BLaER1 treated with 17β-estradiol and CSF1 and Interleukin-3, amounts not matched to agents 10 nM and 100 nM (cell line): ENCODE measurements at regions not wholly inside any gene's neighbourhood (a gene's known extent, or its start where the extent isn't known, plus 50 kb on each side); places are given as distances from the start of the nearest gene placed in this dataset.
A peak's percentile ranks its signal among the peaks of the same experiment; 100 is the strongest.

Experiments
- H3K27ac ChIP-seq, 11 experiments: shearing (Covaris generic); formaldehyde crosslinking; 2 replicates each; pipeline ENCODE4 v1.8.1; 2022
- H3K27me3 ChIP-seq, 11 experiments: shearing (Covaris generic); formaldehyde crosslinking; 2 replicates each; pipeline ENCODE4 v1.8.1; 2022
- H3K36me3 ChIP-seq, 11 experiments: shearing (Covaris generic); formaldehyde crosslinking; 2 replicates each; pipeline ENCODE4 v1.8.1; 2022
- H3K4me1 ChIP-seq, 10 experiments: shearing (Covaris generic); formaldehyde crosslinking; 2 replicates each; pipeline ENCODE4 v1.8.1; 2022
- H3K4me2 ChIP-seq, 11 experiments: shearing (Covaris generic); formaldehyde crosslinking; 2 replicates each; pipeline ENCODE4 v1.8.1; 2022
- H3K4me3 ChIP-seq, 10 experiments: shearing (Covaris generic); formaldehyde crosslinking; 2 replicates each; pipeline ENCODE4 v1.8.1; 2022
- H3K9ac ChIP-seq, 11 experiments: shearing (Covaris generic); formaldehyde crosslinking; 2 replicates each; pipeline ENCODE4 v1.8.1; 2022
- H3K9me3 ChIP-seq, 11 experiments: shearing (Covaris generic); formaldehyde crosslinking; replicated peaks in 1 of 11; 2 replicates each; pipeline ENCODE4 v1.8.1; 2022
- H4K20me1 ChIP-seq, 11 experiments: shearing (Covaris generic); formaldehyde crosslinking; 2 replicates each; pipeline ENCODE4 v1.8.1; 2022
- Cebpa-rat ChIP-seq, 11 experiments: shearing (Covaris generic); IDR thresholded peaks; 2 replicates each; pipeline ENCODE4 v1.8.1; 2022

- H3K9me3 ChIP-seq, result peaks cover 0 to 15% (median 0%) of the 10 kb centered on the region in 11 experiments; a peak in 6 of 22 replicates
- peak overlapping the region in 3 of 11 experiments; percentile 14 to 45 (median 20); a peak in 3 of 22 replicates for H3K27ac ChIP-seq
- H4K20me1 ChIP-seq, result no peaks in the 10 kb centered on the region
- H3K4me1 ChIP-seq, result peaks cover 0 to 24% (median 12%) of the 10 kb centered on the region in 10 experiments; a peak in 11 of 20 replicates
- no peaks in the 10 kb centered on the region for H3K36me3 ChIP-seq
- no peak overlapping the region; a peak in 1 of 22 replicates for H3K9ac ChIP-seq
- H3K27me3 ChIP-seq, result peaks cover 0 to 92% (median 0%) of the 10 kb centered on the region in 11 experiments; a peak in 6 of 22 replicates
- no peak overlapping the region for H3K4me3 ChIP-seq
- TF ChIP-seq Cebpa-rat (IDR thresholded peaks at IDR 0.05), result peak in 2 of 11 experiments; percentile 43 to 56; a peak in 3 of 22 replicates
- peak overlapping the region in 7 of 11 experiments; percentile 20 to 58 (median 45); a peak in 13 of 22 replicates for H3K4me2 ChIP-seq
Observed at GRCh38 chr5:35313291-35313690, 83.0 kb upstream of the PRLR start.

GRCh38 chr5:35312267-35312666 lies 82.0 kb upstream of the PRLR start:
- no peak overlapping the region for H3K9ac ChIP-seq

GRCh38 chr5:35309365-35310130 lies 79.3 kb upstream of the PRLR start:
- no peak for TF ChIP-seq Cebpa-rat (IDR thresholded peaks at IDR 0.05)
- Histone ChIP-seq H3K9me3 (peaks cover 0 to 4% (median 0%) of the 10 kb centered on the region in 11 experiments; a peak in 2 of 22 replicates), H3K36me3 (no peaks in the 10 kb centered on the region), H3K9ac (no peak overlapping the region), H3K27ac (no peak overlapping the region), H3K4me1 (peaks cover 0 to 19% (median 8%) of the 10 kb centered on the region in 10 experiments; a peak in 11 of 20 replicates), H3K27me3 (peaks cover 0 to 88% (median 0%) of the 10 kb centered on the region in 11 experiments; a peak in 6 of 22 replicates), H3K4me2 (no peak overlapping the region), H4K20me1 (no peaks in the 10 kb centered on the region), H3K4me3 (no peak overlapping the region)

More at GRCh38 chr5:35312267-35312666, 82.0 kb upstream of the PRLR start:
- no peaks in the 10 kb centered on the region for H3K36me3 ChIP-seq
- H3K4me1 ChIP-seq, result peaks cover 0 to 19% (median 8%) of the 10 kb centered on the region in 10 experiments; a peak in 11 of 20 replicates
- no peak for TF ChIP-seq Cebpa-rat (IDR thresholded peaks at IDR 0.05)
- H3K4me3 ChIP-seq, result no peak overlapping the region
- peaks cover 0 to 5% (median 0%) of the 10 kb centered on the region in 11 experiments; a peak in 4 of 22 replicates for H3K9me3 ChIP-seq
- no peak overlapping the region for H3K27ac ChIP-seq
- H4K20me1 ChIP-seq, result no peaks in the 10 kb centered on the region
- H3K27me3 ChIP-seq, result peaks cover 0 to 92% (median 0%) of the 10 kb centered on the region in 11 experiments; a peak in 6 of 22 replicates
- H3K4me2 ChIP-seq, result no peak overlapping the region

- H3K4me2 ChIP-seq, result no peak overlapping the region
- TF ChIP-seq Cebpa-rat (IDR thresholded peaks at IDR 0.05), result no peak
- H3K9ac ChIP-seq, result no peak overlapping the region
- H3K36me3 ChIP-seq, result no peaks in the 10 kb centered on the region
- no peak overlapping the region for H3K4me3 ChIP-seq
- H3K4me1 ChIP-seq, result peaks cover 0 to 9% (median 5%) of the 10 kb centered on the region in 10 experiments; a peak in 11 of 20 replicates
- no peaks in the 10 kb centered on the region for H3K9me3 ChIP-seq
- H3K27ac ChIP-seq, result no peak overlapping the region
- H3K27me3 ChIP-seq, result peaks cover 0 to 83% (median 0%) of the 10 kb centered on the region in 11 experiments; a peak in 6 of 22 replicates
- H4K20me1 ChIP-seq, result no peaks in the 10 kb centered on the region
Observed at GRCh38 chr5:35308421-35308820, 78.1 kb upstream of the PRLR start.

GRCh38 chr5:35306716-35307365 lies 76.6 kb upstream of the PRLR start:
- TF ChIP-seq Cebpa-rat (IDR thresholded peaks at IDR 0.05), result no peak
- peaks cover 0 to 82% (median 0%) of the 10 kb centered on the region in 11 experiments; a peak in 6 of 22 replicates for H3K27me3 ChIP-seq
- no peaks in the 10 kb centered on the region for H3K4me1 ChIP-seq

GRCh38 chr5:35305336-35306020 lies 75.2 kb upstream of the PRLR start:
- Histone ChIP-seq H4K20me1 (no peaks in the 10 kb centered on the region), H3K9ac (no peak overlapping the region), H3K4me2 (no peak overlapping the region), H3K27ac (no peak overlapping the region), H3K9me3 (0 out of 22 replicates have a peak, but pooled peaks cover 0 to 4% (median 0%) of the 10 kb centered on the region in 11 experiments), H3K36me3 (no peaks in the 10 kb centered on the region), H3K4me1 (no peaks in the 10 kb centered on the region), H3K4me3 (no peak overlapping the region), H3K27me3 (peaks cover 0 to 69% (median 0%) of the 10 kb centered on the region in 11 experiments; a peak in 6 of 22 replicates)
- TF ChIP-seq Cebpa-rat (IDR thresholded peaks at IDR 0.05), result no peak

More at GRCh38 chr5:35306716-35307365, 76.6 kb upstream of the PRLR start:
- Histone ChIP-seq H3K27ac (no peak overlapping the region), H3K36me3 (no peaks in the 10 kb centered on the region), H3K9me3 (0 out of 22 replicates have a peak, but pooled peaks cover 0 to 2% (median 0%) of the 10 kb centered on the region in 11 experiments), H4K20me1 (no peaks in the 10 kb centered on the region), H3K9ac (no peak overlapping the region), H3K4me2 (no peak overlapping the region), H3K4me3 (no peak overlapping the region)

GRCh38 chr5:35304291-35304690 lies 74.0 kb upstream of the PRLR start:
- Histone ChIP-seq H3K4me1 (no peaks in the 10 kb centered on the region), H3K9ac (no peak overlapping the region), H3K27ac (no peak overlapping the region), H3K4me2 (no peak overlapping the region), H3K4me3 (no peak overlapping the region), H4K20me1 (no peaks in the 10 kb centered on the region), H3K36me3 (no peaks in the 10 kb centered on the region), H3K27me3 (peaks cover 0 to 57% (median 0%) of the 10 kb centered on the region in 11 experiments; a peak in 4 of 22 replicates), H3K9me3 (peaks cover 0 to 6% (median 0%) of the 10 kb centered on the region in 11 experiments; a peak in 1 of 22 replicates)
- no peak for TF ChIP-seq Cebpa-rat (IDR thresholded peaks at IDR 0.05)

- H3K4me1 ChIP-seq, result no peaks in the 10 kb centered on the region
- no peak overlapping the region for H3K9ac ChIP-seq
- H3K4me3 ChIP-seq, result no peak overlapping the region
- H3K27ac ChIP-seq, result no peak overlapping the region
- no peak overlapping the region for H3K4me2 ChIP-seq
- no peaks in the 10 kb centered on the region for H3K36me3 ChIP-seq
- no peaks in the 10 kb centered on the region for H4K20me1 ChIP-seq
- H3K9me3 ChIP-seq, result peaks cover 0 to 6% (median 0%) of the 10 kb centered on the region in 11 experiments; a peak in 1 of 22 replicates
- peaks cover 0 to 46% (median 0%) of the 10 kb centered on the region in 11 experiments; a peak in 4 of 22 replicates for H3K27me3 ChIP-seq
- no peak for TF ChIP-seq Cebpa-rat (IDR thresholded peaks at IDR 0.05)
Observed at GRCh38 chr5:35303152-35303551, 72.9 kb upstream of the PRLR start.
